ENCODE measurements at regions not wholly inside any gene's neighbourhood (a gene's known extent, or its start where the extent isn't known, plus 50 kb on each side); places are given as distances from the start of the nearest gene placed in this dataset.
"Not testable (repeated sequence)": the region's sequence is repeated elsewhere in the genome, so short reads cannot be mapped to it uniquely, and the experiment has no call there.

GRCh38 chr7:69199041-69199440, 399.2 kb upstream of the AUTS2 start:
- no peak for DNase-seq (ENCODE audit: low spot score)

- no peak for DNase-seq (ENCODE audit: low spot score)
Measured at GRCh38 chr7:69199661-69200060, 398.6 kb upstream of the AUTS2 start.

DNA sequence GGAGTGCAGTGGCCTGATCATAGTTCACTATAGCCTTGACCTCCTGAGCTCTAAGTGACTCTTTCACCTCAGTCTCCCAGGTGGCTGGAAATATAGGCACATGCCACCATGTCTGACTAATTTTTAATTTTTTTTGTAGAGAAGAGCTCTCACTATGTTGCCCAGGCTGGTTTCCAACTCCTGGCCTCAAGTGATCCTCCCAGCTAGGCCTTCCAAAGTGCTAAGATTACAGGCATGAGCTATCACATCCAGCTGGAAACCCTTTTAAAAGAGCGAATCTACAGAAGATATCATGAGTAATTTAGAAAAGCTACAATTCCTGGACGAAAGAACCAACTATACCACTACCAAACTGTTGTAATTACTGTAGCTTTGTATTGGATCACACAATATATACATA, 394.4 kb upstream of the AUTS2 start:
- no peak for DNase-seq (ENCODE audit: low spot score)

DNA sequence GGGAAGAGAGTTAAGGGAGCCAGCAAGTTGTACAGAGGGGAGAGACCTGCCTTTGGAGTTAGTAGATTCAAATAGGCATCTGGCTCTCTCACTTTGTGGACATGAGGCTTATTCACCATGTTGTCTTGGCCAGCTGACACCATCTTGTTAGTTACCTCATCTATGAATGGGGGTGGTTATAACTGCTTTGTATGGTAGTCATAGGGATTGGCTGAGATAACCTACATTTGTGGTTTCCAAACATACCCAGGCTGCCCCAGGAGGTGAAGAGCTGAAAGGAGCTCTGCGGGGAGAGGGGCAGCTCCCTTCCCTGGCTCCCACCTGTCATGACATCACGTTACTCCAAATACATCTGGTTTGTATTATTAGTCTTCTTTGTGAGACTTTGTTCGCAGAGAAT, 393.3 kb upstream of the AUTS2 start:
- no peak for DNase-seq (ENCODE audit: low spot score)

GRCh38 chr7:69205581-69205980, 392.7 kb upstream of the AUTS2 start:
- DNase-seq (ENCODE audit: low spot score) = no peak

DNA sequence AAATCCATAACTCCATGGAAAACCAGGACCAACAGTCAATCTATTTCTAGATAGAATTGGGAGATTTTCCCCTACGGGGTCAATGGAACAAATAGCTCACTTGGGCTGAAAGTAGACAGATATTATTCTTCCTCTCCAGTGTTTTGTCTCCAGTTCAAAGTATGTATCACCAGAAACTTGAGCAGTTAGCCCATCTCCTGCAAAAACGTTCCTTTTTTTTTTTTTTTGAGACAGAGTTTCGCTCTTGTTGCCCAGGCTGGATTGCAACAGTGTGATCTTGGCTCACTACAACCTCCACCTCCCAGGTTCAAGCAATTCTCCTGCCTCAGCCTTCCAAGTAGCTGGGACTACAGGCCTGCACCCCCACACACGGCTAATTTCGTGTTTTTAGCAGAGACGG, 390.0 kb upstream of the AUTS2 start:
- no peak for DNase-seq (ENCODE audit: low spot score)

GRCh38 chr7:69208848-69209247, 389.4 kb upstream of the AUTS2 start:
- DNase-seq (ENCODE audit: low spot score) = no peak

GRCh38 chr7:69211336-69211735, 386.9 kb upstream of the AUTS2 start:
- no peak for DNase-seq (ENCODE audit: low spot score)

DNA sequence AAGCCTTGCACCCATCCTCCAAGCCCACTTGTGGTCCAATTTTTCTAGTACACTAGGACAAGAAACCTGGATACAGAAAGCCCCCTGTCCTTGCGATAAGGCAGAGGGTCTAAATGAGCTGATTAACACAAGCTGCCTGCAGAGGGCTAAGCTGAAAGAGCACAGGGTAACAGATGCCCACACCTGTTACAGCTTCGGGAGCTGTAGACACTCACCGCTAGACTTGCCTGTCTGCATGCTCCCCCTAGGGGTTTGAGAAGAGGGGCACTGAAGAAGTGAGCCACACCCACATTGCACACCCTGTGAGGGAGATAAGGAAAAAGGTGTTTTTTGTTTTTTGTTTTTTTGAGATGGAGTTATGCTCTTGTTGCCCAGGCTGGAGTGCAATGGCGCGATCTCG, 386.5 kb upstream of the AUTS2 start:
- DNase-seq (ENCODE audit: low spot score) = peak; percentile 51

DNA sequence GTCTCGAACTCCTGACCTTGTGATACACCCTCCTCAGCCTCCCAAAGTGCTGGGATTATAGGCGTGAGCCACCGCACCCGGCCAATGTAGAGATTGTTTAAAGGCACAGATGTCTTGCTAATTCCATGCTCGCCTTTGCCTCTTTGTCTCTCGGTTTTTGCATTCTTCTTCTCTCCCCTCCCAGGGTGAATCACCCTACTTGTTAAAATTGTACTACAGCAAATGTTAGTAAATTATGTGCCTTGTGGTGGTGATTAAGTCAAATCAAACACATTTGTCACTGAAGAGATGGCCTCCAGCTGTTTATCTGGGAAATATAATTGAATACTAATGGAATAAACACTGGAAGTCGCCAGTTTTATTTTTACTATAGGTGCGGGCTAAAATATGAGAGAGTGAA, 384.4 kb upstream of the AUTS2 start:
- DNase-seq (ENCODE audit: low spot score) = no peak

- DNase-seq (ENCODE audit: low spot score) = not testable (repeated sequence)
Measured at GRCh38 chr7:69215516-69215915, 382.8 kb upstream of the AUTS2 start.

GRCh38 chr7:69217516-69218350, 380.5 kb upstream of the AUTS2 start:
- no peak for DNase-seq (ENCODE audit: low spot score)

GRCh38 chr7:69218576-69218975, 379.7 kb upstream of the AUTS2 start:
- no peak for DNase-seq (ENCODE audit: low spot score)

DNA sequence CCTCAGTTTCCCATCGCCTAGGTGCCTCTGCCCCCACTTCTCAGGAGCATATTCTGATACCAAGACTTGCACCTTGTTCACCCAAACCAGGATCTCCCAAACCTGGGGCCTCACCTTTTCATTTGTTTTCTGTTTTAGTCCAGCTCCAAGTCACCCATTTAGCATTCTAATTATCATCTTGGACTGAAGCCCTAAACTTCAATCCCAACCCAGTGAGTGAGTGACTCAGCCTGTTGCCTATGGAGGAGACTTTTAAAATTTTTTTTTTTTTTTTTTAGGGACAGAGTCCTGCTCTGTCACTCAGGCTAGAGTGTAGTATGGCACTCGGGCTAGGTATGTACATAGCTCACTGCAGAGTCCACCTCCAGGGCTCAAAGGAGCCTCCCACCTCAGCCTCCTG, 378.9 kb upstream of the AUTS2 start:
- DNase-seq (ENCODE audit: low spot score) = no peak

DNA sequence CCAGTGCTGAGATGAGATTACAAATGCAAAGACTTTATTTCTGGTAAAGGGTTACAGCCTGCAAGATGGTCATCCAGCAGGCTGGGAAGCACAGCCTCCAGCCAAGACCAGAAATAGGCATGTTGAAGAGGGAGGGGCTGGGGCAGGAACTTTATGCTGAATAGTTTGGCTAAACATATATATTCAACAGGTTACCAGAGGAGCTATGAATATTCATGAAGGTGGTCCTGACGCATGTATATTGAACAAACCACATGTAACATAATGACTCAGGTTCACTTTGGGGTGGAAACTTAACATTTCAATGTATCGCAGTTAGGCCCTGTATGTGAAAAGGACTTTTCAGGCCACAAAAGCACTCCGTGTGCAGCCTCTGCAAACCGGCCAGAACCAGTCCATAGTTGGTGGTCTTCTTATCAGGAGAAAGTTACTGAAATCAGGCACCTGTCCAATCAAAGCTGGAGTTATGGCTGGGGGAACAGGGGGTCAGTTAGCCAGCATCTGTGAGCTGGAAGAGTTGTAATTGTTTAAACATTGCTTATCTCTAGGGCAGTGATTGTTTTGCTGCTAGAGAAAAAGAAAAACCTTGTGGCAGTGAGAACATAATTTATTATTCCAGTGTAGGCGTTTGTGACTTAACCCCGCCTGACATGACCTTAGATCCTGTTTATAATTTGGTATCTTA, 372.9 kb upstream of the AUTS2 start:
- no peak for DNase-seq (ENCODE audit: low spot score)

GRCh38 chr7:69228212-69228811, 370.0 kb upstream of the AUTS2 start:
- no peak for DNase-seq (ENCODE audit: low spot score)

GRCh38 chr7:69232445-69233376, 365.6 kb upstream of the AUTS2 start:
- DNase-seq (ENCODE audit: low spot score) = no peak

DNA sequence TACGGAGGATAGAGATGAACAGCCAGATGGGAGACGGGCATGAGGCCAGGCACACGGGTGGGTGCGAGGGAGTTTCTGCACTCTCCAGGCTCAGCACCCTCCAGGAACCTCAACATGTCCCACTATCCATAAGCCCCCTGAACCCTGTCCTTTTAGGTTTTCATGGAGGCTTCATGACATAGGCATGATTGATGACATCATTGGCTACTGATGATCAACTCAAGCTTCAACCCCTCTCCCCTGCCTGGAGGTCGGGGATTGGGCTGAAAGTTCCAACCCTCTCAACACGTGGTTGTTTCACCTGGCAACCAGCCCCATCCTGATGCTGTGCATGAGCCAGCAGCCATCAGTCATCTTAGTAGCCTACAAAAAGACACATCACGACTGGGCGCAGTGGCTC, 360.7 kb upstream of the AUTS2 start:
- no peak for DNase-seq (ENCODE audit: low spot score)

DNA sequence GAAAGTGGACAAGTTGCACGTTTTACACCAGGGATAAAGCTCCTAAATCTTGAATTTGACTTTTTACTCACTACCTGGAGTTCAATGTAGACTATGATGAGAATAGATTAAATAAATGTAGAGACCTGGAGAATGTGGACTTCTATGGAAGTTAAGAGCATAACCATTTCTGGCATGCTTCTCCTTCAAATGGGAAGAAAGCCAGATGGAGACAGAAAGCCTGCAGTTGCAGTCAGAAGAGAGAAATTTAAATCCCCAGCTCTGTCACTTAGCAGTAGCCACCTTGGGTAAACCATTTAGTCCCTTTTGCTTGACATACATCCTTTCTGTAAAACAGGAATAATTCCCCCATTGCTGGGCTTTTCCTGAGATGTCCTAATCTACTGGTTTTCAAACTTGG, 355.3 kb upstream of the AUTS2 start:
- DNase-seq (ENCODE audit: low spot score) = no peak

- no peak for DNase-seq (ENCODE audit: low spot score)
Measured at GRCh38 chr7:69244701-69245100, 353.6 kb upstream of the AUTS2 start.

- no peak for DNase-seq (ENCODE audit: low spot score)
Measured at GRCh38 chr7:69245646-69246045, 352.6 kb upstream of the AUTS2 start.

GRCh38 chr7:69246758-69247157, 351.5 kb upstream of the AUTS2 start:
- DNase-seq (ENCODE audit: low spot score) = no peak

Measured in ecto neural progenitor cell (in vitro differentiated cells).